Osteocyte (in vitro differentiated cells): ENCODE measurements at regions not wholly inside any gene's neighbourhood (a gene's known extent, or its start where the extent isn't known, plus 50 kb on each side); places are given as distances from the start of the nearest gene placed in this dataset.

Experiments used
- DNase-seq: peaks from one replicate; pipeline ENCODE4 v3.0.0; 2021; ENCODE audit warnings: mixed read lengths; ENCODE audit not compliant: unreplicated experiment; ENCODE audit errors: extremely low spot score
- H3K27ac Mint-ChIP-seq: one replicate; pipeline ENCODE4 v1.8.0; 2021; ENCODE audit warnings: mild to moderate bottlenecking, mixed read lengths; ENCODE audit not compliant: unreplicated experiment
- H3K27me3 Mint-ChIP-seq: one replicate; pipeline ENCODE4 v1.8.0; 2021; ENCODE audit warnings: mixed read lengths; ENCODE audit not compliant: unreplicated experiment
- H3K36me3 Mint-ChIP-seq: one replicate; pipeline ENCODE4 v1.8.0; 2021; ENCODE audit warnings: mixed read lengths; ENCODE audit not compliant: unreplicated experiment
- H3K4me1 Mint-ChIP-seq: one replicate; pipeline ENCODE4 v1.8.0; 2021; ENCODE audit warnings: mixed read lengths; ENCODE audit not compliant: unreplicated experiment
- H3K4me3 Mint-ChIP-seq: one replicate; pipeline ENCODE4 v1.8.0; 2021; ENCODE audit warnings: mild to moderate bottlenecking, moderate library complexity, mixed read lengths; ENCODE audit not compliant: unreplicated experiment
- H3K9me3 Mint-ChIP-seq: one replicate; pipeline ENCODE4 v1.8.0; 2021; ENCODE audit warnings: mixed read lengths; ENCODE audit not compliant: unreplicated experiment
- TF ChIP-seq, protein P1 (sequence below): fragments of 200-600 bp; sonication (generic); IDR thresholded peaks from 2 replicates; pipeline ENCODE4 v1.5.0; 2021; ENCODE audit warnings: antibody characterized with exemption, mild to moderate bottlenecking, moderate library complexity

- no peak overlapping the region for H3K4me3 Mint-ChIP-seq
- no peak for DNase-seq
- H3K36me3 Mint-ChIP-seq = no peaks in the 10 kb centered on the region
- H3K4me1 Mint-ChIP-seq = no peaks in the 10 kb centered on the region
- H3K27me3 Mint-ChIP-seq = no peaks in the 10 kb centered on the region
- peaks cover 7% of the 10 kb centered on the region for H3K9me3 Mint-ChIP-seq
- TF ChIP-seq, protein P1, sequence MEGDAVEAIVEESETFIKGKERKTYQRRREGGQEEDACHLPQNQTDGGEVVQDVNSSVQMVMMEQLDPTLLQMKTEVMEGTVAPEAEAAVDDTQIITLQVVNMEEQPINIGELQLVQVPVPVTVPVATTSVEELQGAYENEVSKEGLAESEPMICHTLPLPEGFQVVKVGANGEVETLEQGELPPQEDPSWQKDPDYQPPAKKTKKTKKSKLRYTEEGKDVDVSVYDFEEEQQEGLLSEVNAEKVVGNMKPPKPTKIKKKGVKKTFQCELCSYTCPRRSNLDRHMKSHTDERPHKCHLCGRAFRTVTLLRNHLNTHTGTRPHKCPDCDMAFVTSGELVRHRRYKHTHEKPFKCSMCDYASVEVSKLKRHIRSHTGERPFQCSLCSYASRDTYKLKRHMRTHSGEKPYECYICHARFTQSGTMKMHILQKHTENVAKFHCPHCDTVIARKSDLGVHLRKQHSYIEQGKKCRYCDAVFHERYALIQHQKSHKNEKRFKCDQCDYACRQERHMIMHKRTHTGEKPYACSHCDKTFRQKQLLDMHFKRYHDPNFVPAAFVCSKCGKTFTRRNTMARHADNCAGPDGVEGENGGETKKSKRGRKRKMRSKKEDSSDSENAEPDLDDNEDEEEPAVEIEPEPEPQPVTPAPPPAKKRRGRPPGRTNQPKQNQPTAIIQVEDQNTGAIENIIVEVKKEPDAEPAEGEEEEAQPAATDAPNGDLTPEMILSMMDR = no peak
- H3K27ac Mint-ChIP-seq = no peak overlapping the region
Measured at GRCh38 chr5:4628645-4629385, 511.3 kb upstream of the ADAMTS16 start.

- no peaks in the 10 kb centered on the region for H3K36me3 Mint-ChIP-seq
- peaks cover 7% of the 10 kb centered on the region for H3K9me3 Mint-ChIP-seq
- no peak for DNase-seq
- H3K4me1 Mint-ChIP-seq = no peaks in the 10 kb centered on the region
- H3K27me3 Mint-ChIP-seq = no peaks in the 10 kb centered on the region
- no peak overlapping the region for H3K4me3 Mint-ChIP-seq
- TF ChIP-seq, protein P1 = no peak
- H3K27ac Mint-ChIP-seq = no peak overlapping the region
Measured at GRCh38 chr5:4630031-4630430, 510.1 kb upstream of the ADAMTS16 start.

DNA sequence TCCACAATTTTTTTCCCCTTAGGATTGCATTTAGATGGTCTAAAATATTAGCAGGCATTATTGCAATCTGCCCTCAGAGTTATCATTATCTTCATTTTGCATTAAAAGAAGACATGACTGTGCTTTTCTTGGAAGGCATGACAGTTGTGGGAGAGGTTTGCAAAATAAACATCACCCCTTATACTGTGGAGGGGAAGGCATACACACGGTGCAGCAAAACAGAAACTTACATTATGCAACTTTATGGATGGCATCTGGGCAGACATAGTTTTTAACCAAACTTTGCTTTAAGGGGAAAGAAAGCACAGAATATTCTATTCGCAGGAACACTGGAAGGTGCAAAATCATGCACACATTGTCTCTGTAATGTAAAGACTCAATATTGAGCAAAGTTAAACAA is 505.8 kb upstream of the ADAMTS16 start:
- no peak for DNase-seq
- H3K4me1 Mint-ChIP-seq = no peaks in the 10 kb centered on the region
- peaks cover 3% of the 10 kb centered on the region for H3K9me3 Mint-ChIP-seq
- H3K4me3 Mint-ChIP-seq = no peak overlapping the region
- H3K36me3 Mint-ChIP-seq = no peaks in the 10 kb centered on the region
- TF ChIP-seq, protein P1 = no peak
- no peak overlapping the region for H3K27ac Mint-ChIP-seq
- peaks cover 9% of the 10 kb centered on the region for H3K27me3 Mint-ChIP-seq

DNA sequence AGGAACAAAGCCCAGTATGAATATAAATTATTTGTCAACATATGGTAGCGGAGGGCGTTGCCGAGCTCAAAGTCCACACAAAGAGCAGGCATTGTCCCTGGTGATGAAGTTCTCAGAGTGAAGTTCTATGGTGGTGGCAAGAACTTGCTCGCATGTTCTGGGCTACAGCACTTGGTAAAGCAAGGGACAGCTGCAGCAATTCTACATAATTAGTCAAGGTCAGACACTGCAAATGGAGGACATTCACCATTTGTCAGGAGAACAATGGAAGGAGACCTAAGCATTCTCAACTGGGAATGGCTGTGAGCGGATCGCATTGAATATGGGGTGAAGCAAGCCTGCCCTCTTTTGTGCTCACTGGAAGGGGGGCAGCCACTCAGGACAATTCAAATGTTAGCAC is 503.8 kb upstream of the ADAMTS16 start:
- Mint-ChIP-seq H3K4me3 (no peak overlapping the region), H3K36me3 (no peaks in the 10 kb centered on the region), H3K4me1 (no peaks in the 10 kb centered on the region), H3K9me3 (no peaks in the 10 kb centered on the region), H3K27ac (no peak overlapping the region), H3K27me3 (peaks cover 9% of the 10 kb centered on the region)
- TF ChIP-seq, protein P1 = no peak
- no peak for DNase-seq

DNA sequence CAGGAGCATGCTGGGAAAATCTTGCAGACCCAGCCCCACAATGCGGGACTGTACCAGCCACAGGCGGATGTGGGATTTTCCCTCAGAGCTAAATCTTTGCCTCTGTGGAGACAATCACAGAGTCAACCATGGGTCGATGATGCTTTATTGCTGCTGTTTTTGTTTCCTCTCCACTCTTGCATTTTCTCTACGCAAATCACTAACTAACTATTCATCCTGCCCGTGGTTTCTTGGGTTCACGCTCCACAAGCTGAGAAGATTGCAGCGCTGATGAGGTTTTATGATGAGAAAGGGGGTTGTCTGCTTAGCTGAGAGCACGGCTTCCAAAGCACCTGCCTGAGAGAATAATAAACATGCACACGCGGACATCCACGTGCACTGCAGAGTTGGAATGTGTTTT is 500.2 kb upstream of the ADAMTS16 start:
- peaks cover 9% of the 10 kb centered on the region for H3K27me3 Mint-ChIP-seq
- H3K36me3 Mint-ChIP-seq = no peaks in the 10 kb centered on the region
- TF ChIP-seq, protein P1 = no peak
- H3K4me3 Mint-ChIP-seq = no peak overlapping the region
- DNase-seq = no peak
- H3K27ac Mint-ChIP-seq = no peak overlapping the region
- H3K9me3 Mint-ChIP-seq = no peaks in the 10 kb centered on the region
- H3K4me1 Mint-ChIP-seq = no peaks in the 10 kb centered on the region
